ENCODE measurements at regions not wholly inside any gene's neighbourhood (a gene's known extent, or its start where the extent isn't known, plus 50 kb on each side); places are given as distances from the start of the nearest gene placed in this dataset.
"Not testable (repeated sequence)": the region's sequence is repeated elsewhere in the genome, so short reads cannot be mapped to it uniquely, and the experiment has no call there.

- not testable (repeated sequence) for TF ChIP-seq POLR2AphosphoS5 (IDR thresholded peaks at IDR 0.05; ENCODE audit: insufficient read depth in 1 of 2, low read depth in 1 of 2); CTCF (IDR thresholded peaks at IDR 0.05)
These were observed 1596.9 kb downstream of the RPIA start for GRCh38 chr2:90288396-90288795.

All from vagina (tissue), 2 donors.